B cell (primary cell): ENCODE measurements at regions not wholly inside any gene's neighbourhood (a gene's known extent, or its start where the extent isn't known, plus 50 kb on each side); places are given as distances from the start of the nearest gene placed in this dataset.

Experiments
- ATAC-seq: fragments of 200-7000 bp; cut with Tn5 transposase; one replicate; pipeline ENCODE4 v1.10.0; 2021; ENCODE audit warnings: low read depth, mild to moderate bottlenecking, moderate number of reproducible peaks, moderate library complexity
- CTCF ChIA-PET: fragments of 350-600 bp; sonication (Branson Sonifier 250); formaldehyde crosslinking; loops from one replicate; lab custom pipeline; 2021; ENCODE audit warnings: antibody characterized with exemption, inconsistent platforms; lab: Charles Lee
- POLR2A ChIA-PET: fragments of 350-600 bp; sonication (Branson Sonifier 250); formaldehyde crosslinking; loops from one replicate; lab custom pipeline; 2021; ENCODE audit warnings: antibody characterized with exemption; lab: Charles Lee
- DNase-seq: peaks from one replicate; pipeline ENCODE4 v3.0.0; 2013
- H2AFZ ChIP-seq: 2 replicates; pipeline ENCODE4 v1.6.1; 2012; ENCODE audit warnings: mild to moderate bottlenecking, low read depth, low read length; ENCODE audit not compliant: insufficient read depth, poor library complexity, severe bottlenecking
- H3K27ac ChIP-seq, 2 donors: 1 replicate in 1 of 2; 2 replicates in 1 of 2; pipeline ENCODE4 v1.5.1; 2012 to 2013; ENCODE audit warnings: low read length in 2 of 2, mild to moderate bottlenecking in 2 of 2, moderate library complexity in 1 of 2
- H3K27me3 ChIP-seq, 4 experiments: fragments of 200-600 bp in 1 of 4; sonication (generic) in 1 of 4; replicated peaks in 1 of 4; 1 replicate in 2 of 4; 2 replicates in 2 of 4; pipeline versions ENCODE4 v1.6.1 to v1.7.0; 2013 to 2016; ENCODE audit warnings: low read length in 3 of 4, mild to moderate bottlenecking in 2 of 4, mixed read lengths in 1 of 4, moderate library complexity in 1 of 4; ENCODE audit not compliant: insufficient read depth in 4 of 4, control insufficient read depth in 3 of 4; ENCODE audit errors: control extremely low read depth in 1 of 4
- H3K36me3 ChIP-seq, 2 experiments: replicated peaks in 1 of 2; 1 replicate in 1 of 2; 2 replicates in 1 of 2; pipeline versions ENCODE4 v1.6.1 to v1.7.1; 2013; ENCODE audit warnings: low read length in 1 of 2; ENCODE audit not compliant: insufficient read depth in 2 of 2, control insufficient read depth in 1 of 2; ENCODE audit errors: control extremely low read depth in 1 of 2, extremely low read depth in 1 of 2
- H3K4me1 ChIP-seq, 2 donors: fragments of 200-600 bp in 1 of 2; sonication (generic) in 1 of 2; 1 replicate in 1 of 2; 2 replicates in 1 of 2; pipeline versions ENCODE4 v1.5.1 to v1.6.1; 2013 to 2017; ENCODE audit warnings: low read length in 2 of 2; ENCODE audit not compliant: control insufficient read depth in 2 of 2, insufficient read depth in 2 of 2
- H3K4me2 ChIP-seq: replicated peaks from 2 replicates; pipeline ENCODE3; 2012; ENCODE audit warnings: mild to moderate bottlenecking, low read depth, low read length; ENCODE audit not compliant: poor library complexity, severe bottlenecking
- H3K4me3 ChIP-seq, 5 experiments: fragments of 200-600 bp in 1 of 5; sonication (generic) in 1 of 5; 1 replicate in 3 of 5; 2 replicates in 2 of 5; pipeline versions ENCODE4 v1.5.1 to v1.7.0; 2011 to 2016; ENCODE audit warnings: low read length in 4 of 5, mild to moderate bottlenecking in 4 of 5, low read depth in 2 of 5, control low read depth in 1 of 5, moderate library complexity in 1 of 5; ENCODE audit not compliant: insufficient read depth in 1 of 5; ENCODE audit errors: control extremely low read depth in 1 of 5, extremely low read depth in 1 of 5
- H3K79me2 ChIP-seq: fragments of 200-600 bp; sonication (generic); one replicate; pipeline ENCODE4 v1.6.0; 2016; ENCODE audit warnings: low read length; ENCODE audit not compliant: control insufficient read depth, insufficient read depth
- H3K9ac ChIP-seq: fragments of 200-600 bp; sonication (generic); 2 replicates; pipeline ENCODE4 v1.6.1; 2017; ENCODE audit warnings: mild to moderate bottlenecking, low read length, moderate library complexity
- H3K9me3 ChIP-seq, 3 donors: one replicate each; pipeline versions ENCODE4 v1.6.1 to v1.7.1; 2013; ENCODE audit warnings: low read length in 2 of 3; ENCODE audit not compliant: control insufficient read depth in 2 of 3, insufficient read depth in 1 of 3; ENCODE audit errors: control extremely low read depth in 1 of 3
- H4K20me1 ChIP-seq: 2 replicates; pipeline ENCODE4 v1.6.0; 2012; ENCODE audit warnings: mild to moderate bottlenecking, low read length; ENCODE audit not compliant: insufficient read depth, control insufficient read depth, poor library complexity, severe bottlenecking
- H3K27ac Mint-ChIP-seq: one replicate; pipeline ENCODE4 v1.8.0; 2021; ENCODE audit warnings: mixed read lengths
- H3K27me3 Mint-ChIP-seq: one replicate; pipeline ENCODE4 v1.8.0; 2021; ENCODE audit warnings: mixed read lengths
- H3K4me1 Mint-ChIP-seq: one replicate; pipeline ENCODE4 v1.8.0; 2021; ENCODE audit warnings: mixed read lengths
- H3K4me3 Mint-ChIP-seq: one replicate; pipeline ENCODE4 v1.8.0; 2021; ENCODE audit warnings: mixed read lengths
- H3K9me3 Mint-ChIP-seq: one replicate; pipeline ENCODE4 v1.8.0; 2022; ENCODE audit warnings: mixed read lengths; ENCODE audit not compliant: insufficient read depth
- CTCF ChIP-seq: fragments of 200-600 bp; IDR thresholded peaks from one replicate; pipeline ENCODE4 v1.8.0; 2022; ENCODE audit warnings: antibody characterized with exemption, mild to moderate bottlenecking
- EZH2 ChIP-seq: IDR thresholded peaks from 2 replicates; pipeline ENCODE4 v1.6.1; 2012; ENCODE audit warnings: borderline replicate concordance, low read depth, mild to moderate bottlenecking, moderate library complexity, low read length; ENCODE audit not compliant: insufficient read depth, poor library complexity, severe bottlenecking
- WGBS: methylation state at CpG from one replicate; pipeline ENCODE4 v1.1.5; 2013; ENCODE audit warnings: missing lambda C conversion rate; ENCODE audit not compliant: insufficient coverage; 5-methylcytosine and 5-hydroxymethylcytosine counted together
- intact Hi-C: fragments of 100-400 bp; cut with micrococcal nuclease; formaldehyde crosslinking; loops from one replicate; pipeline ENCODE4 v1.10.0; 2022

DNA sequence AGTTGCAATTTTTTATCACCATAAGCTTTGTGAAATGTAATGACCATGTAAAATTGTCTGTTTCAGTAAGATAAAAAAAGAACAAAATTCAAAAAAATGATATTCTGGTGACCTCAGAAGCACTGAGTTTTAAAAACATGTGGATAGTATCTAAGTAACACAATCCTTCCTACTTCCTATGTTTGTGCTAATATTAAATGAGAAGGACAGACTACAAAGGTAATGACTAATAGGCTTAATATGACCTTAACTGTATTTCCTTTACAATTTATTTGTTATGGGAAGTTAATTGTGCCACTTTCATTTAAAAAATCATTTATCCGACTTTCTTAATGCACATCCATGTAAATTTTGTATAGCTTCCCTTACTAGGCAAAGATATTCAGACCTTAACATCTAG lies 1030.4 kb upstream of the ATXN8OS start:
- Histone ChIP-seq H3K9ac (no peak overlapping the region), H3K4me3 (no peak overlapping the region), H3K9me3 (no peaks in the 10 kb centered on the region), H3K27me3 (no peaks in the 10 kb centered on the region), H3K4me2 (no peak overlapping the region), H3K36me3 (no peaks in the 10 kb centered on the region), H4K20me1 (no peaks in the 10 kb centered on the region), H2AFZ (no peak overlapping the region), H3K4me1 (no peaks in the 10 kb centered on the region), H3K79me2 (no peaks in the 10 kb centered on the region), H3K27ac (no peak overlapping the region)
- no peaks in the 10 kb centered on the region for H3K27me3 Mint-ChIP-seq
- no peak overlapping the region for H3K4me3 Mint-ChIP-seq
- H3K9me3 Mint-ChIP-seq = peaks cover 6% of the 10 kb centered on the region
- ATAC-seq (no peak), DNase-seq (no peak)
- no CpG with 5 or more reads among the region's 1 CpG for WGBS
- CTCF ChIA-PET = no interaction called here
- TF ChIP-seq CTCF (no peak), EZH2 (no peak)
- no peak overlapping the region for H3K27ac Mint-ChIP-seq
- H3K4me1 Mint-ChIP-seq = no peaks in the 10 kb centered on the region
- intact Hi-C loops = no loop called here
- POLR2A ChIA-PET = no interaction called here

GRCh38 chr13:69069554-69070133 lies 1038.0 kb upstream of the ATXN8OS start:
- Histone ChIP-seq H4K20me1 (no peaks in the 10 kb centered on the region), H3K9me3 (no peaks in the 10 kb centered on the region), H3K4me3 (no peak overlapping the region), H3K36me3 (no peaks in the 10 kb centered on the region), H3K4me1 (no peaks in the 10 kb centered on the region), H3K79me2 (no peaks in the 10 kb centered on the region), H3K27me3 (no peaks in the 10 kb centered on the region), H2AFZ (no peak overlapping the region), H3K4me2 (no peak overlapping the region), H3K9ac (no peak overlapping the region), H3K27ac (no peak overlapping the region)
- Mint-ChIP-seq H3K27ac (no peak overlapping the region), H3K27me3 (no peaks in the 10 kb centered on the region), H3K4me1 (no peaks in the 10 kb centered on the region), H3K4me3 (no peak overlapping the region), H3K9me3 (no peaks in the 10 kb centered on the region)
- WGBS = no CpG with 5 or more reads among the region's 1 CpG
- POLR2A ChIA-PET = no interaction called here
- intact Hi-C loops = no loop called here
- DNase-seq (no peak), ATAC-seq (no peak)
- CTCF ChIA-PET = no interaction called here
- TF ChIP-seq EZH2 = no peak
- TF ChIP-seq CTCF = no peak
